Parathyroid adenoma (tissue), 2 donors: ENCODE measurements at regions not wholly inside any gene's neighbourhood (a gene's known extent, or its start where the extent isn't known, plus 50 kb on each side); places are given as distances from the start of the nearest gene placed in this dataset.
A peak's percentile ranks its signal among the peaks of the same experiment; 100 is the strongest.

ENCODE experiments used
- H2AFZ ChIP-seq: fragments of 300-600 bp; sonication (generic); one replicate; pipeline ENCODE4 v1.7.0; 2017; ENCODE audit warnings: antibody characterized with exemption, mild to moderate bottlenecking
- H3K27ac ChIP-seq: fragments of 300-600 bp; sonication (generic); one replicate; pipeline ENCODE4 v1.7.0; 2017
- H3K27me3 ChIP-seq: fragments of 300-600 bp; sonication (generic); one replicate; pipeline ENCODE4 v1.7.0; 2017; ENCODE audit warnings: low read length; ENCODE audit not compliant: control insufficient read depth, insufficient read depth
- H3K36me3 ChIP-seq: fragments of 300-600 bp; sonication (generic); one replicate; pipeline ENCODE4 v1.7.0; 2017; ENCODE audit warnings: low read length; ENCODE audit not compliant: control insufficient read depth, insufficient read depth
- H3K4me1 ChIP-seq: fragments of 300-600 bp; sonication (generic); one replicate; pipeline ENCODE4 v1.7.0; 2017; ENCODE audit warnings: control low read depth
- H3K4me2 ChIP-seq: fragments of 300-600 bp; sonication (generic); one replicate; pipeline ENCODE4 v1.7.0; 2017; ENCODE audit warnings: low read length
- H3K4me3 ChIP-seq: fragments of 300-600 bp; sonication (generic); one replicate; pipeline ENCODE4 v1.7.0; 2017; ENCODE audit warnings: low read depth, low read length
- H3K79me2 ChIP-seq: fragments of 300-600 bp; sonication (generic); one replicate; pipeline ENCODE4 v1.7.0; 2017; ENCODE audit warnings: control low read depth
- H3K9ac ChIP-seq: fragments of 300-600 bp; sonication (generic); one replicate; pipeline ENCODE4 v1.7.0; 2017; ENCODE audit warnings: mild to moderate bottlenecking
- H3K9me3 ChIP-seq: fragments of 300-600 bp; sonication (generic); one replicate; pipeline ENCODE4 v1.7.0; 2017; ENCODE audit warnings: low read length; ENCODE audit not compliant: control insufficient read depth
- CTCF ChIP-seq: fragments of 300-600 bp; sonication (generic); IDR thresholded peaks from one replicate; pipeline ENCODE4 v1.7.0; 2017; ENCODE audit warnings: antibody characterized with exemption, mild to moderate bottlenecking
- donor health status: primary hyperparathyroidism.

- TF ChIP-seq CTCF, result no peak
- no peak overlapping the region for H3K4me3 ChIP-seq
Observed at GRCh38 chr20:11230999-11231398, 557.2 kb upstream of the JAG1 start.

GRCh38 chr20:11231742-11232648 is 558.2 kb upstream of the JAG1 start:
- no peak overlapping the region for H3K4me3 ChIP-seq

More at GRCh38 chr20:11230999-11231398, 557.2 kb upstream of the JAG1 start:
- no peaks in the 10 kb centered on the region for H3K36me3 ChIP-seq
- no peak overlapping the region for H3K4me2 ChIP-seq
- H3K9ac ChIP-seq, result no peak overlapping the region
- no peak overlapping the region for H3K27ac ChIP-seq
- H3K79me2 ChIP-seq, result no peaks in the 10 kb centered on the region
- peaks cover 8% of the 10 kb centered on the region for H3K4me1 ChIP-seq
- no peaks in the 10 kb centered on the region for H3K27me3 ChIP-seq
- no peak overlapping the region for H2AFZ ChIP-seq
- no peaks in the 10 kb centered on the region for H3K9me3 ChIP-seq

GRCh38 chr20:11232896-11233295 is 559.1 kb upstream of the JAG1 start:
- no peak overlapping the region for H3K27ac ChIP-seq
- H2AFZ ChIP-seq, result no peak overlapping the region
- H3K79me2 ChIP-seq, result no peaks in the 10 kb centered on the region
- no peaks in the 10 kb centered on the region for H3K27me3 ChIP-seq
- H3K4me3 ChIP-seq, result no peak overlapping the region
- no peaks in the 10 kb centered on the region for H3K36me3 ChIP-seq
- H3K9me3 ChIP-seq, result no peaks in the 10 kb centered on the region
- H3K4me1 ChIP-seq, result peaks cover 8% of the 10 kb centered on the region
- H3K9ac ChIP-seq, result no peak overlapping the region
- no peak for TF ChIP-seq CTCF
- H3K4me2 ChIP-seq, result no peak overlapping the region

More at GRCh38 chr20:11231742-11232648, 558.2 kb upstream of the JAG1 start:
- Histone ChIP-seq H3K4me1 (peaks cover 8% of the 10 kb centered on the region), H3K4me2 (no peak overlapping the region), H3K27me3 (no peaks in the 10 kb centered on the region), H3K27ac (no peak overlapping the region), H3K36me3 (no peaks in the 10 kb centered on the region), H3K79me2 (no peaks in the 10 kb centered on the region), H2AFZ (no peak overlapping the region), H3K9me3 (no peaks in the 10 kb centered on the region), H3K9ac (no peak overlapping the region)
- TF ChIP-seq CTCF, result no peak

DNA sequence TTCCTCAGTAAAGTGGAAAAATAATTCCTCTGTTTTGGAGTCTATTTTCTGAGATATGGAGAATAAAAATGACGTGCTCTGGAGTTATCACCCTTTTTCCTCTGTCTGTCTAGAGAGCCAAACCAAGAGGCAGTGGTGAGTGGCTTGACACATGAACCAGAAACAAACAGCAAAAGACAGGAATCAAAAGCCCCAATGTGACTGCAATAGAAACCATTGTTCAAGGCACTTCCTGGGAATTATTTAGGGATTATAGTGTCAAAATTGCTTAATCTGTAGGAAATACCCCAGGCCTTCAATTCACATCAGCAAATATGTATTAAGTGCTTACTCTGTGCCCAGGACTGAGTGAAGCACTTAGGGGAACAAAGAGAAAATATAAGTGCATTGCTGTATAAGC is 560.4 kb upstream of the JAG1 start:
- Histone ChIP-seq H3K36me3 (no peaks in the 10 kb centered on the region), H3K9ac (no peak overlapping the region), H3K27ac (no peak overlapping the region), H2AFZ (peak overlapping the region; percentile 23), H3K79me2 (no peaks in the 10 kb centered on the region), H3K4me3 (no peak overlapping the region), H3K27me3 (no peaks in the 10 kb centered on the region), H3K9me3 (no peaks in the 10 kb centered on the region), H3K4me2 (no peak overlapping the region), H3K4me1 (peaks cover 8% of the 10 kb centered on the region)
- TF ChIP-seq CTCF, result no peak
